ENCODE measurements at regions not wholly inside any gene's neighbourhood (a gene's known extent, or its start where the extent isn't known, plus 50 kb on each side); places are given as distances from the start of the nearest gene placed in this dataset.
"Not testable (repeated sequence)": the region's sequence is repeated elsewhere in the genome, so short reads cannot be mapped to it uniquely, and the experiment has no call there.

- Mint-ChIP-seq H3K4me3 (no peak overlapping the region), H3K36me3 (no peaks in the 10 kb centered on the region), H3K9me3 (no peaks in the 10 kb centered on the region), H3K27ac (no peak overlapping the region), H3K4me1 (no peaks in the 10 kb centered on the region)
- ATAC-seq: no peak
- no peak for DNase-seq (ENCODE audit: low spot score in 2 of 2)
Observed at GRCh38 chr5:100418231-100418630, 116.9 kb upstream of the FAM174A start.

- Mint-ChIP-seq H3K4me3 (no peak overlapping the region), H3K9me3 (no peaks in the 10 kb centered on the region), H3K36me3 (no peaks in the 10 kb centered on the region), H3K4me1 (no peaks in the 10 kb centered on the region), H3K27ac (no peak overlapping the region)
- ATAC-seq (no peak), DNase-seq (ENCODE audit: low spot score in 2 of 2) (no peak)
Observed at GRCh38 chr5:100409660-100410151, 125.5 kb upstream of the FAM174A start.

GRCh38 chr5:100407053-100407452 lies 128.1 kb upstream of the FAM174A start:
- H3K27ac Mint-ChIP-seq: no peak overlapping the region
- H3K4me1 Mint-ChIP-seq: no peaks in the 10 kb centered on the region
- H3K36me3 Mint-ChIP-seq: no peaks in the 10 kb centered on the region
- DNase-seq (ENCODE audit: low spot score in 2 of 2): no peak
- H3K4me3 Mint-ChIP-seq: no peak overlapping the region
- H3K9me3 Mint-ChIP-seq: no peaks in the 10 kb centered on the region
- no peak for ATAC-seq

DNA sequence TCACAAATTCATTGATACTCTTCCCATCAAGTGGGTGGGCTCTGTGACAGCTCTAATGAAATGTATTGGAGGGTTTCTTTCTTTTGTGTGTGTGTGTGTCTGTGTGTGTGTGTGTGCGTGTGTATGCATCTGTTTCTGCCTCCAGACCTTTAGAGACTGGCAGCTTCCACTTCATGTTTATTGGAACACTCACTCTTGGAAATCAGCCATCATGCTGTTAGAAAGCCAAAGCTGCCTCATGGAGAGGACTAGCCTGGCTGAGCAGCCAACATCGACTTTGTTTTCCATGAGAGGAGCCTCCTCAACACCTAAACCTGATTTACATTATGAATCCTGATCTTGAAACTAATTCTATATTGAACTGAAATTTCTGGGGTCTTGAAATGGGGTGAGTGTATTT lies 128.5 kb upstream of the FAM174A start:
- H3K4me3 Mint-ChIP-seq: no peak overlapping the region
- no peaks in the 10 kb centered on the region for H3K36me3 Mint-ChIP-seq
- no peaks in the 10 kb centered on the region for H3K4me1 Mint-ChIP-seq
- no peaks in the 10 kb centered on the region for H3K9me3 Mint-ChIP-seq
- DNase-seq (ENCODE audit: low spot score in 2 of 2): no peak
- no peak for ATAC-seq
- H3K27ac Mint-ChIP-seq: no peak overlapping the region

DNA sequence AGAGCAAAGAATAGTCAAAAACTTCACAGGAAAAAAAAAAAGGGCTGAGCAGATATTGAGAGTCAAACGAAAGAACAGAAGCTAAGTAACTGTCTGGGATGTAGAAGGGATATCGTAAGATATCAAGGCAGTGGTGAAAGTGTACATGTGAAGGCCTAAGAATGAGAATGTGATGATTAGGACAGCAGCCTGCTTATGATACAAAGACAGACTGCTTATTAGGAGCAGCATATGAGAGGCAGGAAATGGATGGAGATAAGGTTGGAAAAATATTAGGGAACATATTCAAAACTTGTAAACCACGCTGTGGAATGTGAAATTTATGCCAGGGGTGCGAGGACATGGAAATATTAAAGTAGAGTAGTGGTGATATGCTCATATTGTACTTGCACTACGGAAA lies 133.1 kb upstream of the FAM174A start:
- no peaks in the 10 kb centered on the region for H3K9me3 Mint-ChIP-seq
- no peaks in the 10 kb centered on the region for H3K4me1 Mint-ChIP-seq
- no peak overlapping the region for H3K4me3 Mint-ChIP-seq
- DNase-seq (ENCODE audit: low spot score in 2 of 2) (no peak), ATAC-seq (no peak)
- H3K27ac Mint-ChIP-seq: no peak overlapping the region
- no peaks in the 10 kb centered on the region for H3K36me3 Mint-ChIP-seq

DNA sequence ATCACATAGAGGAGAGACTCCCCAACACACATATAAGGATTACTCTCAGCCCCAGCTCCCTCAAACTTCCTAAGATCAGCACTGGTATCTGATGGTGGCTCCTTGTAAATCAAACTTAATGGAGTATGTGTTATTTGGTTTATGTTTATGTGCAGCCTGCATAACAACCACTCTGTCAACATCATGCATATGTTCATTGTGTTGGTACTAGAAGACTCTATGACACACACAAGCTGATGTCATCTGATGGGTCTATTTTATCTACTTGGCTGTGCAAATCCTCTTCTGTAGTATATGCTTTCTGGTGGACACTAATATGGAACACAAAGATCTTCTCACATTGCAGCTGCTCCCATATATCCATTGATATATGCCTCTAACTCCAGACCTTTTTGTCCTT lies 134.0 kb upstream of the FAM174A start:
- ATAC-seq: peak; percentile 19
- Mint-ChIP-seq H3K36me3 (no peaks in the 10 kb centered on the region), H3K4me1 (no peaks in the 10 kb centered on the region), H3K4me3 (no peak overlapping the region), H3K9me3 (no peaks in the 10 kb centered on the region), H3K27ac (no peak overlapping the region)
- no peak for DNase-seq (ENCODE audit: low spot score in 2 of 2)

DNA sequence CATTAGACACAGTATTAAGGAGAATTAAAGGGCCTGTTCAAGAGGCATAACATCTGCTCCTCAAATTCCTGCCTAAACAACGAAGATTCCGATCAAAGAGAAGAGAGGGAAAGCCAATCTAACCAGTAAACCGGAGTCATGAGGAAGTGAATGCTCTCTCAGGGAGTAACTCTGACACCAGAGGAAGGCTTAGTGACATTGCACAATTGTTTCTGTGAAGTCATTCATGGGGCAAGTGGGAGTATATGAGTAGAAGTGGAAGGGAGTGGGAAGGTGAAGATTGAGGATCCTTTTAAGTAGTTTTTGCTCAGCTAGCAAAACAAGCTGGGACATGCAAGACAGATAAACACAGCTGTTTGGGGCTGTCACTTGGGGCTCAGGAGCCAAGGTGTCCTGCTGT lies 136.4 kb upstream of the FAM174A start:
- ATAC-seq: peak; percentile 11
- not testable (repeated sequence) for H3K4me1 Mint-ChIP-seq; H3K4me3 Mint-ChIP-seq; DNase-seq (ENCODE audit: low spot score in 2 of 2); H3K36me3 Mint-ChIP-seq; H3K27ac Mint-ChIP-seq; H3K9me3 Mint-ChIP-seq

DNA sequence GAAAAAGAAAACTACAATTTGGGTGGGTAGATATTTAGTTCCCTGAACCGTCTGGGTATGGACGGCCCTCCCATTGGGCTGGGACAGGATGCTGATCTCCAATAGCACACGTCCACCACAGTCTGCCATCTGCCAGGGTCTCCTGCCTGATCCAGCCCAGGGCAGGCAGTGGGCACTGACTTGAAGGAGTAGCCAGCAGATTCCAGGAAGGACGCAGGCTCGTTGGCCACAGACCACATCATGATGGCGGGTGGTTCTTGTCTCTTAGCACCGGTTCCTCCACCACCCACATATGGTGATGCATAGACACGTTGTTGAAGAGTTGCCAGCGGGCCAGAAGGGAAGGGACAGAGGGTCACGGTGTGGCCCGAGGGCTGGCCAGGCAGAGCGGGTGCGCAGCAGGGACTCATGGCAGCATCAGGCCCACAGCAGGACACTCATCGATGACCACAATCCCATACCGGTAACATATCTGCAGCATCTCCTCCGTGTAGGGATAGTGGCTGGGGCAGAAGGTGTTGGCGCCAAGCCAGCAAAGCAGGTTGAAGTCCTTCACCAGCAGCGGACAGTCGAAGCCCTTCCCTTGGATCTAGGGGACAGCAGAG lies 155.8 kb upstream of the FAM174A start:
- H3K36me3 Mint-ChIP-seq; H3K27ac Mint-ChIP-seq; DNase-seq (ENCODE audit: low spot score in 2 of 2); H3K4me3 Mint-ChIP-seq; H3K4me1 Mint-ChIP-seq; H3K9me3 Mint-ChIP-seq: not testable (repeated sequence)
- peak; percentile 47 for ATAC-seq

DNA sequence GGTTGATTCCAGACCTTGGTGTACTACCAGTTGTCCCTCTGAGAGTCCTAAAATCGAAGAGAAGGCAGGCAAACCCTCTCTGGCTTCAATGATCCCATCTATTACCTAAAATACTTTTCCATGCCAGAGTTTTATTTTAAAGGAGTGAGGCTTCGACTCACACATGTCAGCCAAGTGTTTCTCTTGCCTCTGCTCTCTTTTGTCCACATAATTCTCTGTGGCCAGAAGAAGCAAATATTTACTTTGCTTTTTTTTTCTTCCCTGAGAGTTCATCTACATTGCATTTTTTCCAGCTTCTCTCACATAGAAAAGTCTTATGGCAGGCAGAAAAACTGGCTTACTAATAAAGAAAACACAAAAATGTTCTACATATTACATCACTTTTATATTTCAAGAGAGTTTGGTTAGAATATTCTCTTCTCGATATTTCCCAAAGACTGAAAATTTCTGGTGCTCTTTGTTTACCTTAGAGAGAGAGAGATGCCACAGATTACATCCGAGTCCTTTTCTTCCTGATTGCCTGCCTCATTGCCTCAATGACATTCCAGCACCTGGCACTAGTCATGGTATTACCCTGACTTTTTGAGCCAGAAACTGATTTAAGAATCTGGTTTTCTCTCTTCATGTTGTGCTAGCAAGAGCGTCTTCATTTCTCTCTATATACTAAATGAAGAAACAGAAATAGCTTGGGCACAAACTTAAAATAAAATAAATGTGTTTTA lies 170.3 kb upstream of the FAM174A start:
- not testable (repeated sequence) for H3K27ac Mint-ChIP-seq

GRCh38 chr5:100364343-100364742 lies 170.8 kb upstream of the FAM174A start:
- ATAC-seq: peak; percentile 34
- H3K9me3 Mint-ChIP-seq; H3K36me3 Mint-ChIP-seq; DNase-seq (ENCODE audit: low spot score in 2 of 2); H3K4me3 Mint-ChIP-seq; H3K27ac Mint-ChIP-seq; H3K4me1 Mint-ChIP-seq: not testable (repeated sequence)

More for the DNA sequence above, 170.3 kb upstream of the FAM174A start:
- H3K36me3 Mint-ChIP-seq; H3K9me3 Mint-ChIP-seq; H3K4me1 Mint-ChIP-seq; H3K4me3 Mint-ChIP-seq; DNase-seq (ENCODE audit: low spot score in 2 of 2): not testable (repeated sequence)
- peak; percentile 19 for ATAC-seq

DNA sequence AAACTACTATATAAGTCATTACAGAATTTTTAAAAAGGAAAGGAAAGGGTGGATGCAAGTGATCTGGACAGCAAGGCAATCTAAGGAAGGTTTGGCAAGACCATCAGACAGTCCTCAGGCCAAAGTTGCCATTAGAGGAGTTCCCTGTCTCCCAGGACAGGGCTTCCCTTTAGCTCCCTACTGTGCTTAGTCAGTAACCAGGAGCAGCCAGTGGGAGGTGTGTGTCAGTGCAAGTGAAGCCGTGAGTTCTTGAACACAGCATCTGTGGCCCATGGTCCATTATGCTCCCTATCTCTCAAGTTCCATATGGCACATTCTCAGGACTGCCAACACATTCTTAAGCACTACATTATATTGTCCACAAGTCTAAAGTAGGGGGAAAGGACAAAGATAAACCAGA lies 175.2 kb upstream of the FAM174A start:
- not testable (repeated sequence) for H3K4me3 Mint-ChIP-seq; H3K27ac Mint-ChIP-seq; ATAC-seq; H3K9me3 Mint-ChIP-seq; H3K4me1 Mint-ChIP-seq; DNase-seq (ENCODE audit: low spot score in 2 of 2); H3K36me3 Mint-ChIP-seq

DNA sequence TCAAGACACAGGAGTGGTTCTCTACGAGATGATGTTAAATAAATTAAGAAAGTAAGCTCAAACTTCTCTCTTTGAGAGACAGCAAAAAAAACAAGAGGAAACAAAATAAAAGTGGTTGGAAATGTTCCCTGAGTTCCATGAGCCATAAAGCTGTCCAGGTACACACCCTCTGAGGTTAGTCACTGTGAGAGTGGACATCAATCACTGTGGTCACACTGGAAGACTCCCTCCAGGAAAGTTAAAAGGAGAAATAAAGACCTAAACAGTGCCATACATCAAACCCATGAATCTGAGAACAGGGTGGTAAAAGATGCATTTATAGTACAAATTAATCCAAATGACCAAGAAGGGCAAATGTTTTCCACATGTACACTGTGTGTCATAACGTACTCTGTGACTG lies 188.9 kb upstream of the FAM174A start:
- H3K4me3 Mint-ChIP-seq; ATAC-seq; H3K36me3 Mint-ChIP-seq; H3K4me1 Mint-ChIP-seq; H3K9me3 Mint-ChIP-seq; H3K27ac Mint-ChIP-seq; DNase-seq (ENCODE audit: low spot score in 2 of 2): not testable (repeated sequence)

- not testable (repeated sequence) for H3K27ac Mint-ChIP-seq; H3K4me1 Mint-ChIP-seq; H3K9me3 Mint-ChIP-seq; DNase-seq (ENCODE audit: low spot score in 2 of 2); H3K4me3 Mint-ChIP-seq; H3K36me3 Mint-ChIP-seq; ATAC-seq
Observed at GRCh38 chr5:100341485-100341884, 193.7 kb upstream of the FAM174A start.

GRCh38 chr5:100322483-100322882 lies 212.7 kb upstream of the FAM174A start:
- H3K36me3 Mint-ChIP-seq: no peaks in the 10 kb centered on the region
- ATAC-seq (no peak), DNase-seq (ENCODE audit: low spot score in 2 of 2) (no peak)
- H3K9me3 Mint-ChIP-seq: no peaks in the 10 kb centered on the region
- no peak overlapping the region for H3K27ac Mint-ChIP-seq
- H3K4me3 Mint-ChIP-seq: no peak overlapping the region
- H3K4me1 Mint-ChIP-seq: no peaks in the 10 kb centered on the region

GRCh38 chr5:100319885-100320284 lies 215.3 kb upstream of the FAM174A start:
- Mint-ChIP-seq H3K36me3 (no peaks in the 10 kb centered on the region), H3K4me3 (no peak overlapping the region), H3K4me1 (no peaks in the 10 kb centered on the region), H3K9me3 (peaks cover under 1% of the 10 kb centered on the region), H3K27ac (no peak overlapping the region)
- no peak for DNase-seq (ENCODE audit: low spot score in 2 of 2)
- no peak for ATAC-seq

DNA sequence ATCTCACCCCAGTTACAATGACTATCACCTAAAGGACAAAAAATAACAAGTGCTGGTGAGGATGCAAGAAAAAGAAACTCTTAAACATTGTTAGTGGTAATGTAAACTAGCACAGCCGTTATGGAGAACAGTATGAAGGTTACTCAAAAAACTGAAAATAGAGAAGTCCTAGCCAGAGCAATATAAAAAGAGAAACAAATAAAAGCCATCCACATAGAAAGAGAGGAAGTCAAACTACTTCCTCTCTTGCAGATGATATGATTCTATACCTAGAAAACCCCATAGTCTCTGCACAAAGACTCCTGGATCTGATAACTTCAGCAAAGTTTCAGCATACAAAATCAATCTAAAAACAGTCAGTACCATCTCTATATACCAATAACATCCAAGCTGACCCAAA lies 221.5 kb upstream of the FAM174A start:
- no peaks in the 10 kb centered on the region for H3K4me1 Mint-ChIP-seq
- no peak for ATAC-seq
- no peak overlapping the region for H3K27ac Mint-ChIP-seq
- H3K9me3 Mint-ChIP-seq: peaks cover 2% of the 10 kb centered on the region
- H3K36me3 Mint-ChIP-seq: no peaks in the 10 kb centered on the region
- no peak for DNase-seq (ENCODE audit: low spot score in 2 of 2)
- H3K4me3 Mint-ChIP-seq: no peak overlapping the region
